Skeletal muscle satellite cell (primary cell): ENCODE measurements at regions not wholly inside any gene's neighbourhood (a gene's known extent, or its start where the extent isn't known, plus 50 kb on each side); places are given as distances from the start of the nearest gene placed in this dataset.

Source experiments
- H3K27me3 ChIP-seq: 2 replicates; pipeline ENCODE4 v1.7.0; 2013; ENCODE audit warnings: low read length; ENCODE audit not compliant: control insufficient read depth, insufficient read depth
- H3K36me3 ChIP-seq: 2 replicates; pipeline ENCODE4 v1.7.0; 2013; ENCODE audit warnings: mild to moderate bottlenecking, control low read depth, low read length; ENCODE audit not compliant: insufficient read depth
- H3K4me1 ChIP-seq: 2 replicates; pipeline ENCODE4 v1.7.0; 2013; ENCODE audit warnings: low read length; ENCODE audit not compliant: control insufficient read depth, insufficient read depth
- H3K4me2 ChIP-seq: 2 replicates; pipeline ENCODE4 v1.7.0; 2013; ENCODE audit warnings: mild to moderate bottlenecking, low read length
- H3K4me3 ChIP-seq: 2 replicates; pipeline ENCODE4 v1.7.0; 2013; ENCODE audit warnings: low read length
- H3K9ac ChIP-seq: 2 replicates; pipeline ENCODE4 v1.7.0; 2013; ENCODE audit warnings: mild to moderate bottlenecking, low read depth, low read length, moderate library complexity
- H3K9me3 ChIP-seq: replicated peaks from 2 replicates; pipeline ENCODE4 v1.7.0; 2013; ENCODE audit warnings: mild to moderate bottlenecking, control low read depth, low read length

- Histone ChIP-seq H3K36me3 (no peaks in the 10 kb centered on the region), H3K4me3 (no peak overlapping the region), H3K9ac (no peak overlapping the region), H3K9me3 (peaks cover 6% of the 10 kb centered on the region), H3K4me1 (no peaks in the 10 kb centered on the region), H3K27me3 (no peaks in the 10 kb centered on the region), H3K4me2 (no peak overlapping the region)
These were observed 463.9 kb downstream of the MTRR start for GRCh38 chr5:8332666-8333445.

- no peaks in the 10 kb centered on the region for H3K36me3 ChIP-seq
- H3K4me2 ChIP-seq: no peak overlapping the region
- H3K9me3 ChIP-seq: peaks cover 6% of the 10 kb centered on the region
- no peak overlapping the region for H3K4me3 ChIP-seq
- no peaks in the 10 kb centered on the region for H3K27me3 ChIP-seq
- no peaks in the 10 kb centered on the region for H3K4me1 ChIP-seq
- H3K9ac ChIP-seq: no peak overlapping the region
These were observed 464.5 kb downstream of the MTRR start for GRCh38 chr5:8333485-8333884.

GRCh38 chr5:8333977-8334376 is 465.0 kb downstream of the MTRR start:
- H3K9me3 ChIP-seq: peaks cover 6% of the 10 kb centered on the region
- H3K4me2 ChIP-seq: no peak overlapping the region
- no peak overlapping the region for H3K4me3 ChIP-seq
- no peak overlapping the region for H3K9ac ChIP-seq
- H3K36me3 ChIP-seq: no peaks in the 10 kb centered on the region
- H3K4me1 ChIP-seq: no peaks in the 10 kb centered on the region
- H3K27me3 ChIP-seq: no peaks in the 10 kb centered on the region

DNA sequence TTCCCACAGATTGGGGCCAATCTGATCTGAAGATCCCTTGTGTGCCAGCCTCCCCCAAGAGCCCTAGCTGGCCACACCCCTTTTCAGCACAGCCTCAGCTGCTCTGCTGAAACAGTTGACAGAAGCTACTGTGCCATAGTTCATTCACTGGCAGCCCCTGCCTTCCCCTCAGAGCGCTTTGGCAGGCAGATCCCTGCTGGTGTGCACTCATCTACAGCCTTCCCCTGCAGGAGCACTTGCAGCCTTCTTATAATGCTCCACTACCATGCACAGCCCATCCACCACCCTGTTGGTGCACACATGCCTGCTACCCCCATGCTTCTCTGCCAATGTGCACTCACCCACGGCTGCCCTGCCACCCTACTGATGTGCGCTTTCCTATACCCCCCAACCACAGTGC is 471.3 kb downstream of the MTRR start:
- no peak overlapping the region for H3K4me3 ChIP-seq
- H3K9ac ChIP-seq: no peak overlapping the region
- no peaks in the 10 kb centered on the region for H3K4me1 ChIP-seq
- no peaks in the 10 kb centered on the region for H3K36me3 ChIP-seq
- no peaks in the 10 kb centered on the region for H3K9me3 ChIP-seq
- H3K4me2 ChIP-seq: no peak overlapping the region
- no peaks in the 10 kb centered on the region for H3K27me3 ChIP-seq

DNA sequence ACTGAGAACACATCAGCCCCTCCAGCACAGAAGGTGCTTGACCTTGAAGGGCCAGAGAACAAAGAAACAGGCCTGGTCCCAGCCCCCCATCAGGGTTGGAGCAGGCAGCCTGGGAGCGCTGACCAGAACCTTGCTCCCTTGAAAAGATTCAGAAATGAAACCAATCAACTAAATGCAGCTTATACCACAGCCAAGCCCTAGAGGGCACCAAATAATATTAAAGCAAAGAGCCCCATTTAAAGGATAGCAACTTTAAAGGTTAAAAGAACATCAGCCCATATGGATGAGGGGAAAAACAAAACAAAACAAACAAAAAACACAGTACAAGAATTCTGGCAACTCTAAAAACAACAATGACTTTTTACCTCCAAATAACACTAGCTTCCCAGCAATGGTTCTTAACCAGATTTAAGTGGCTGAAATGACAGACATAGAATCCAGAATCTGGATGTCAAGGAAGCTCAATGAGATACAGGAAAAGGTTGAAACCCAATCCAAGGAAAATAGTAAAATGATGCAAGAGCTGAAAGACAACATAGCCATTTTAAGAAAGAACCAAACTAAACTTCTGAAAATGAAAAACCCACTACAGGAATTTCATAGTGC is 471.9 kb downstream of the MTRR start:
- H3K9me3 ChIP-seq: peaks cover 2% of the 10 kb centered on the region
- no peak overlapping the region for H3K9ac ChIP-seq
- H3K36me3 ChIP-seq: no peaks in the 10 kb centered on the region
- no peak overlapping the region for H3K4me2 ChIP-seq
- H3K4me1 ChIP-seq: no peaks in the 10 kb centered on the region
- H3K27me3 ChIP-seq: no peaks in the 10 kb centered on the region
- no peak overlapping the region for H3K4me3 ChIP-seq

GRCh38 chr5:8341406-8341805 is 472.5 kb downstream of the MTRR start:
- Histone ChIP-seq H3K9ac (no peak overlapping the region), H3K4me3 (no peak overlapping the region), H3K36me3 (no peaks in the 10 kb centered on the region), H3K4me2 (no peak overlapping the region), H3K9me3 (peaks cover 2% of the 10 kb centered on the region), H3K4me1 (no peaks in the 10 kb centered on the region), H3K27me3 (no peaks in the 10 kb centered on the region)

- Histone ChIP-seq H3K27me3 (no peaks in the 10 kb centered on the region), H3K9me3 (peaks cover 2% of the 10 kb centered on the region), H3K4me3 (no peak overlapping the region), H3K4me1 (no peaks in the 10 kb centered on the region), H3K9ac (no peak overlapping the region), H3K4me2 (no peak overlapping the region), H3K36me3 (no peaks in the 10 kb centered on the region)
These were observed 479.0 kb downstream of the MTRR start for GRCh38 chr5:8347984-8348383.

GRCh38 chr5:8349855-8350254 is 480.9 kb downstream of the MTRR start:
- Histone ChIP-seq H3K27me3 (no peaks in the 10 kb centered on the region), H3K4me2 (no peak overlapping the region), H3K4me1 (no peaks in the 10 kb centered on the region), H3K9me3 (peaks cover 2% of the 10 kb centered on the region), H3K9ac (no peak overlapping the region), H3K4me3 (no peak overlapping the region), H3K36me3 (no peaks in the 10 kb centered on the region)

DNA sequence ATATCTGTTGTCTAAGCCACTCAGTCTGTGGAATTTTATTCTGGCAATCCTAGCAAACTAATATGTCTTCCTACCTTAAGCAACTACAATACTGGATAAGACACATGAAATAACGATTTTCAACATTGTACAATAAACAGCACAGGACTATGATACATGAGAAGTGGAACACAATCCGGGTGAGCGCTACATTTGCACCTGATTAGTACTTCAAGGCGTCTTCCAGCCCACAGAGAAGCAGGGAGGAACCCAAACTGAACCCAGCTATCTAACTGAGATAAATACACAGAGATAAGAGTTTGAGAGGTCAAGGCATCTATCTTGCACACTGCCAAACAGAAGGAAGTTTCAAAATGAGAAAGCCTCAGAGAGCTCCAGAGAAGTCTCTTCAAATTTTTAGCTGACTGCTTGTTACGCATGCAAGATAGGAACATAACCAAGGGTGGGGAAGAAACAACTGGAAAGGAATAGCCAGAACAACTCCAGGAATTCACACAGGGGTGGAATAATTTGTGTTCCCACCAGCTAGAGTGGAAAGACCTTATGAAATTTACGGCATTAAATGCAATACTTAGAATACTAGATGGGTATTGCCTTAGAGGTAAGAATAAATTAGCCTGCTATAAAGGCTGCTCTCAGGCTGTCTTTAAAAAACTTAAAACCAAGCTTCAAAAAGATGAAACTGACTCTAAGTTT is 481.8 kb downstream of the MTRR start:
- H3K9me3 ChIP-seq: no peaks in the 10 kb centered on the region
- no peak overlapping the region for H3K9ac ChIP-seq
- no peaks in the 10 kb centered on the region for H3K36me3 ChIP-seq
- H3K4me3 ChIP-seq: no peak overlapping the region
- no peaks in the 10 kb centered on the region for H3K4me1 ChIP-seq
- H3K27me3 ChIP-seq: no peaks in the 10 kb centered on the region
- no peak overlapping the region for H3K4me2 ChIP-seq

- H3K4me2 ChIP-seq: no peak overlapping the region
- H3K36me3 ChIP-seq: no peaks in the 10 kb centered on the region
- no peaks in the 10 kb centered on the region for H3K27me3 ChIP-seq
- no peak overlapping the region for H3K9ac ChIP-seq
- peaks cover 3% of the 10 kb centered on the region for H3K9me3 ChIP-seq
- H3K4me3 ChIP-seq: no peak overlapping the region
- no peaks in the 10 kb centered on the region for H3K4me1 ChIP-seq
These were observed 487.0 kb downstream of the MTRR start for GRCh38 chr5:8355981-8356380.

DNA sequence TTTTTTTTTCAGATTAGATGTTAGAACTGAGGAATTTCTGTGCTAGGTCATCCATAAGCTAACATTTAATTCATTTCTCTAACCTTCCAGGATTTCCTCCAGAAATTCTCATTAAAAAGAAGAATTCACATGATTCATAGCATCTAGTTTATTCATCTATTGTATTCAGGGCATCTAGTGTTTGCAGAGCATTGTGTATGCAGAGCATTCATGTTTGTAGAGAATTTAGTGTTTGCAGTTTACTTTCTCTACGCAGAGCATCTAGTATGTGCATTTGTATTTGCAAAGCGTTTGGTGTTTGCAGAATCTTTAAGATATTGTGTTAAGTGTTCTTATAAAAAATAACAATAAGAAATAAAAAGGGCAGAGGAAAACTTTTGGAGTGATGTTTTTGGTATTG is 491.1 kb downstream of the MTRR start:
- no peak overlapping the region for H3K4me3 ChIP-seq
- H3K4me2 ChIP-seq: no peak overlapping the region
- H3K9ac ChIP-seq: no peak overlapping the region
- H3K36me3 ChIP-seq: no peaks in the 10 kb centered on the region
- no peaks in the 10 kb centered on the region for H3K4me1 ChIP-seq
- H3K9me3 ChIP-seq: peaks cover 3% of the 10 kb centered on the region
- H3K27me3 ChIP-seq: no peaks in the 10 kb centered on the region
